ENCODE measurements at regions not wholly inside any gene's neighbourhood (a gene's known extent, or its start where the extent isn't known, plus 50 kb on each side); places are given as distances from the start of the nearest gene placed in this dataset.

- H3K4me3 ChIP-seq = no peak overlapping the region
- H3K9me3 ChIP-seq (replicated peaks) = no peaks in the 10 kb centered on the region
- H3K27ac ChIP-seq = no peak overlapping the region
- no peak for DNase-seq
- H3K4me1 ChIP-seq = no peaks in the 10 kb centered on the region
- H3K36me3 ChIP-seq = no peaks in the 10 kb centered on the region
- no peaks in the 10 kb centered on the region for H3K27me3 ChIP-seq
Observed at GRCh38 chr13:47039106-47039505, 142.3 kb upstream of the HTR2A start.

- no peak overlapping the region for H3K27ac ChIP-seq
- no peak for DNase-seq
- H3K36me3 ChIP-seq = no peaks in the 10 kb centered on the region
- H3K27me3 ChIP-seq = no peaks in the 10 kb centered on the region
- H3K4me3 ChIP-seq = no peak overlapping the region
- no peaks in the 10 kb centered on the region for H3K4me1 ChIP-seq
- H3K9me3 ChIP-seq (replicated peaks) = no peaks in the 10 kb centered on the region
Observed at GRCh38 chr13:47038188-47038587, 141.3 kb upstream of the HTR2A start.

GRCh38 chr13:47036294-47037008, 139.6 kb upstream of the HTR2A start:
- Histone ChIP-seq H3K36me3 (no peaks in the 10 kb centered on the region), H3K9me3 (replicated peaks) (no peaks in the 10 kb centered on the region), H3K27me3 (0 out of 2 replicates have a peak, but pooled peaks cover 3% of the 10 kb centered on the region), H3K4me1 (no peaks in the 10 kb centered on the region), H3K27ac (no peak overlapping the region), H3K4me3 (no peak overlapping the region)
- DNase-seq = no peak

GRCh38 chr13:47033216-47033615, 136.4 kb upstream of the HTR2A start:
- H3K4me1 ChIP-seq = no peaks in the 10 kb centered on the region
- H3K36me3 ChIP-seq = no peaks in the 10 kb centered on the region
- H3K27me3 ChIP-seq = 0 out of 2 replicates have a peak, but pooled peaks cover 3% of the 10 kb centered on the region
- H3K4me3 ChIP-seq = no peak overlapping the region
- no peak overlapping the region for H3K27ac ChIP-seq
- no peak for DNase-seq
- no peaks in the 10 kb centered on the region for H3K9me3 ChIP-seq (replicated peaks)

GRCh38 chr13:47027780-47028437, 131.1 kb upstream of the HTR2A start:
- Histone ChIP-seq H3K27me3 (0 out of 2 replicates have a peak, but pooled peaks cover 3% of the 10 kb centered on the region), H3K9me3 (replicated peaks) (no peaks in the 10 kb centered on the region), H3K4me1 (no peaks in the 10 kb centered on the region), H3K27ac (no peak overlapping the region), H3K4me3 (no peak overlapping the region), H3K36me3 (no peaks in the 10 kb centered on the region)
- no peak for DNase-seq

GRCh38 chr13:47025791-47026447, 129.1 kb upstream of the HTR2A start:
- H3K27ac ChIP-seq = no peak overlapping the region
- H3K4me3 ChIP-seq = no peak overlapping the region
- DNase-seq = no peak
- H3K9me3 ChIP-seq (replicated peaks) = no peaks in the 10 kb centered on the region
- no peaks in the 10 kb centered on the region for H3K27me3 ChIP-seq
- H3K36me3 ChIP-seq = no peaks in the 10 kb centered on the region
- H3K4me1 ChIP-seq = no peaks in the 10 kb centered on the region

- H3K4me1 ChIP-seq = no peaks in the 10 kb centered on the region
- no peaks in the 10 kb centered on the region for H3K27me3 ChIP-seq
- DNase-seq = no peak
- H3K27ac ChIP-seq = no peak overlapping the region
- H3K36me3 ChIP-seq = no peaks in the 10 kb centered on the region
- H3K4me3 ChIP-seq = no peak overlapping the region
- H3K9me3 ChIP-seq (replicated peaks) = no peaks in the 10 kb centered on the region
Observed at GRCh38 chr13:47019977-47020376, 123.1 kb upstream of the HTR2A start.

GRCh38 chr13:47017476-47017875, 120.6 kb upstream of the HTR2A start:
- no peak overlapping the region for H3K4me3 ChIP-seq
- H3K9me3 ChIP-seq (replicated peaks) = no peaks in the 10 kb centered on the region
- no peaks in the 10 kb centered on the region for H3K27me3 ChIP-seq
- H3K36me3 ChIP-seq = no peaks in the 10 kb centered on the region
- no peak overlapping the region for H3K27ac ChIP-seq
- H3K4me1 ChIP-seq = no peaks in the 10 kb centered on the region
- no peak for DNase-seq

GRCh38 chr13:47008318-47008717, 111.5 kb upstream of the HTR2A start:
- H3K27me3 ChIP-seq = no peaks in the 10 kb centered on the region
- no peak overlapping the region for H3K27ac ChIP-seq
- no peak overlapping the region for H3K4me3 ChIP-seq
- no peaks in the 10 kb centered on the region for H3K36me3 ChIP-seq
- DNase-seq = no peak
- no peaks in the 10 kb centered on the region for H3K4me1 ChIP-seq
- no peaks in the 10 kb centered on the region for H3K9me3 ChIP-seq (replicated peaks)

GRCh38 chr13:47005756-47006414, 109.0 kb upstream of the HTR2A start:
- Histone ChIP-seq H3K27me3 (no peaks in the 10 kb centered on the region), H3K36me3 (no peaks in the 10 kb centered on the region), H3K4me3 (no peak overlapping the region), H3K9me3 (replicated peaks) (no peaks in the 10 kb centered on the region), H3K4me1 (peaks cover 3% of the 10 kb centered on the region), H3K27ac (no peak overlapping the region)
- DNase-seq = no peak

GRCh38 chr13:47004540-47004939, 107.7 kb upstream of the HTR2A start:
- no peak overlapping the region for H3K4me3 ChIP-seq
- H3K4me1 ChIP-seq = peaks cover 3% of the 10 kb centered on the region
- no peak for DNase-seq

GRCh38 chr13:47004027-47004426, 107.2 kb upstream of the HTR2A start:
- Histone ChIP-seq H3K4me3 (no peak overlapping the region), H3K36me3 (no peaks in the 10 kb centered on the region), H3K9me3 (replicated peaks) (no peaks in the 10 kb centered on the region), H3K27me3 (no peaks in the 10 kb centered on the region), H3K27ac (no peak overlapping the region), H3K4me1 (peaks cover 3% of the 10 kb centered on the region)
- no peak for DNase-seq

More at GRCh38 chr13:47004540-47004939, 107.7 kb upstream of the HTR2A start:
- H3K27me3 ChIP-seq = no peaks in the 10 kb centered on the region
- no peaks in the 10 kb centered on the region for H3K9me3 ChIP-seq (replicated peaks)
- H3K36me3 ChIP-seq = no peaks in the 10 kb centered on the region
- H3K27ac ChIP-seq = no peak overlapping the region

- Histone ChIP-seq H3K36me3 (no peaks in the 10 kb centered on the region), H3K4me3 (no peak overlapping the region), H3K9me3 (replicated peaks) (no peaks in the 10 kb centered on the region), H3K27me3 (no peaks in the 10 kb centered on the region), H3K4me1 (peaks cover 3% of the 10 kb centered on the region), H3K27ac (no peak overlapping the region)
- no peak for DNase-seq
Observed at GRCh38 chr13:47000165-47000564, 103.3 kb upstream of the HTR2A start.

GRCh38 chr13:46996316-46997030, 99.6 kb upstream of the HTR2A start:
- no peaks in the 10 kb centered on the region for H3K27me3 ChIP-seq
- H3K4me3 ChIP-seq = no peak overlapping the region
- H3K36me3 ChIP-seq = no peaks in the 10 kb centered on the region
- DNase-seq = no peak
- no peaks in the 10 kb centered on the region for H3K9me3 ChIP-seq (replicated peaks)
- H3K27ac ChIP-seq = no peak overlapping the region
- H3K4me1 ChIP-seq = no peaks in the 10 kb centered on the region
